HG03565 (cell line): ENCODE measurements at regions not wholly inside any gene's neighbourhood (a gene's known extent, or its start where the extent isn't known, plus 50 kb on each side); places are given as distances from the start of the nearest gene placed in this dataset.

ENCODE experiments used
- ATAC-seq: cut with Tn5 transposase; IDR thresholded peaks from one replicate; pipeline ENCODE4 v1.9.1; 2021; ENCODE audit warnings: mild to moderate bottlenecking, moderate library complexity; ENCODE audit not compliant: unreplicated experiment

DNA sequence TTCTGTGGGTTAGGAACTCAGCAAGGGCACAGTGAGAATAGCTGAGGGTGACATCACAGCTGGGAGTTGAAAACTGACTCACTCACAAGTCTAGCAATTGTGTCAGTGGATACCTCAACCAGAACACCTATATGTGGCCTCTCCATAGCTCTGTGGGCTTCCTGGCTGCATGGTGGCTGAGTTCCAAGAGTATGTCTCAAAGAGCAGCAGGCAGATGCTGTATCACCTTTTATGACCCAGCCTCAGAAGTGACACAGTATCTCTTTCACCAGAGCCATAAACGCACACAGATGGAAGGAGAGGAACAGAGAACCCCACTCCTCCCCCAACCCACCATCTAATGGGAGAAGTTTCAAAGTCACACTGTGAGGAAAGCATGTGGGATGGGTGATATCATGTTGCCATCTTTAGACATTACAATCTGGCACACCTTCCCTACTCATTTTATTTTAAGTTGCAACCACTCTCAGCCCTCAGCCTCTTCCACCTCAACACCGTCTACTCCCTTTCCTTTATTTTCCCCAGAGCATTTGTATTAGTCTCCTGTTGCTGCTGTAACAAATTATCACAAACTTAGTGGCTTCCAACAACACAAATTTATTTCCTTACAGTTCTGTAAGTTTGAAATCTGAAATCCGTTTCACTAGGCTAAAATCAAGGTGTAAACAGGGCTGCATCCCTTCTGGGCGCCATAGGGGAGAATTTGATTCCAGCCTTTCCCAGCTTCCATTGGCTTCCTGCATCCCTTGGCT, 134.6 kb upstream of the SPATS2L start:
- ATAC-seq = no peak

- ATAC-seq = no peak
Measured at GRCh38 chr2:200172521-200172920, 134.0 kb upstream of the SPATS2L start.

DNA sequence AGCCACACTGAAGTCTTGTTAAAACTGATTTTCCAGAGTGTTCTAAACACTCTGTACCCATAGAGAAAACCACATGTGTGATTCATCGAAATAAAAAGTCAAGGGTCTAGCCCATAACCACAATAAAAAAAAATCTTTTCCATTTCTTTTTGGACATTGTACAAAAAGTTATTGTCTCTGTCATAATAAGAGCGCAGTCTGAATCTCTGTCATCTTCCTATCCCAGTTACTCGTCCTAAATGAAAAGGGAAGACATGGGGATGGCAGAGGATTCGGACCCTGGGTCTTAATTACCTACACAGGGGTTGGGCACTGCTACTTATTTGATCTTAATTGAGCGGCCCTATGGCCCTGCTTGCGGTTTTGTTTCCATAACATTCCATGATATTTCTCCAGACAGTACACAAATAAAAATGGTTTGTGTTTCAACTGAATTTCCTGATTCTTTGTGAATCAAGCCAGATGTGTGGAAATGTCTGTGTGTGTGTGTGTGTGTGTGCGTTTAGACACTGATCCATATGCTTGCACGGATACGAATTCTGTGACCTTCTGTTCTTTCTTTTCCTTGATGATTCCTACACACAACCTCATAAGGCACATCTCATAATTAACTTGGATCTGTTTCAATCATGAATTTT, 133.4 kb upstream of the SPATS2L start:
- ATAC-seq = no peak

DNA sequence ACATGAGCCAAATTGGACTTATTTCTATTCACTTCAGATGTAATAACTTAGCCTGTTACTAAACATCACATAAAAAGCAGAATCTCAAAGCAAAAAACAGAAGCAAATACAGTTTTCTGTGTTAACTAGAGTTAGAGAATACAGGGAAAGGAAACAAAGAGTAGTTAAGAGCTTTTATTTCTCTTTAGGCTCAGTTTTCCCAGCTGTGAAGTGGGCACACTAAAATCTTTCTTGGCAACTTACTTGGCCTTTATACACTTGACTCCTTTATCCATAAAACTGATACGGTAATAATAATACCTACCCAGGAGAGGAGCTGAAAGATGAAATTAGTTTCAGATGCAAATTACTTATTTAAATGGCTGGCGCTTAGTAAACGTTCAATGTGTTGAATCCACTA, 132.8 kb upstream of the SPATS2L start:
- ATAC-seq = no peak

DNA sequence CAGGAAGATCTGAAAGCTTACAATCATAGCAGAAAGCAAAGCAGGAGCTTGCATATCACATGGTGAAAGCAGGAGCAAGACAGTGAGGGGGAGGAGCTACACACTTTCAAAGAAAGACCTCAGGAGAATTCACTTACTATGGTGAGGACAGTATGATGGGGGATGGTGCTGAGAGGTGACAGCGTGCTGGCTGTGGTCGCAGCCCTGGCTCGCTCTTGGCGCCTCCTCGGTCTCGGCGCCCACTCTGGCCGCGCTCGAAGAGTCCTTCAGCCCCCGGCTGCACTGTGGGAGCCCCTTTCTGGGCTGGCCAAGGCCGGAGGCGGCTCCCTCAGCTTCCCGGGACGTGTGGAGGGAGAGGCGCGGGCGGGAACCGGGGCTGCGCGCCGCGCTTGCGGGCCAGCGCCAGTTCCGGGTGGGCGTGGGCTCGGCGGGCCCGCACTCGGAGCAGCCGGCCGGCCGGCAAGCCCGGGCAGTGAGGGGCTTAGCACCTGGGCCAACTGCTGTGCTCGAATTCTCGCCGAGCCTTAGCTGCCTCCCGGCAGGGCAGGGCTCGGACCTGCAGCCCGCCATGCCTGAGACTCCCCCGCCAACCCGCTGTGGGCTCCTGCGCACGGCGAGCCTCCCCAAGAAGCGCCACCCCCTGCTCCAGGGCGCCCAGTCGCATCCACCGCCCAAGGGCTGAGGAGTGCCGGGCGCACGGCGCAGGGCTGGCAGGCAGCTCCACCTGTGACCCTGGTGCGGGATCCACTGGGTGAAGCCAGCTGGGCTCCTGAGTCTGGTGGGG, 131.9 kb upstream of the SPATS2L start:
- no peak for ATAC-seq

DNA sequence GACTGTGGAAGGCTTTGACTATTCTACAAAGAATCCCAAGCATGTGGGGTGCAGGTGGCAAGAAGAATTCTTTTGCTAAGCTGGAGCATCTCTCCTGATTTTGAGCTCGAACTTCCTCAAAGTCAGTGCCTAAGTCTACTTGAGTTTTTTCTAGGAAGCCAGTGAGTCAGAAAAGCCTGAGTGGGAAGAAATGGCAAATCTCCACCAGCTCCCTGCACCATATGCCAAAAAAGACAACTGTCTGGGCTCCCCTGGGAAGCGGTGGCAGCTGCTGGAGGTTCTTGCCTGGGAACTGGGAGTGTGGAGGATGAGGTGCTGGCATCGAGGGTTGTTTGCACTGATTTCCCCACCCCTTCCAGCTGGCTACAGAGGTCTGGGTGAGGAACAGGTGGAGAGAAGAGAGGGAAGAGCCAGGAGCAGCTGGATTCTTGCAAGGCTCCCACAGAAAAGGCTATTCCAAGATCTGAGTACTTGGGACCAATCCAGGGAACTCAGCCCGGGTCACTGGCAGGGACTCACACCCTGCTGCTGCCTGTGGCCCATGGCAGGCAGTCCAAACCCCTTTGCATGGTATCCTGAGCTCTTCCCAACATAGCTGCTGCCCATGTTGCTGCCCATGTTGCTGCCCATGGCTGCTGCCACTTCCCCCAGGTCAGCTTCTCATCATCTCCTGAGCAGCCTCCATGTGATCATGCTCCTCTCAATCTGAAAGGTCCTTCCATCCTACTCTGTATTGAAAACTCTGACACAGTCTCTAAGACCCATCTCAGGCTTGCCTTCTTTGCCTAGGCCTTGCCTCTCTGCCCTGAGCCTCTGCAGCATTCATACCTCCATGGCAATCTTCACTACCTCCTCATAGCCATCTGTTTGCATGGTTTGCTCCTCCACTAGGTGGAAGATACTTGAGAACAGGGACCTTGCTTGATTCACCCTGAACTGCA, 128.3 kb upstream of the SPATS2L start:
- no peak for ATAC-seq

- ATAC-seq = no peak
Measured at GRCh38 chr2:200179151-200179550, 127.3 kb upstream of the SPATS2L start.

GRCh38 chr2:200180943-200181342, 125.5 kb upstream of the SPATS2L start:
- ATAC-seq = no peak

- ATAC-seq = no peak
Measured at GRCh38 chr2:200181755-200182154, 124.7 kb upstream of the SPATS2L start.

- no peak for ATAC-seq
Measured at GRCh38 chr2:200184748-200185627, 121.5 kb upstream of the SPATS2L start.

- ATAC-seq = no peak
Measured at GRCh38 chr2:200185628-200186000, 120.9 kb upstream of the SPATS2L start.

- no peak for ATAC-seq
Measured at GRCh38 chr2:200186002-200186401, 120.5 kb upstream of the SPATS2L start.

- no peak for ATAC-seq
Measured at GRCh38 chr2:200188876-200189275, 117.6 kb upstream of the SPATS2L start.

DNA sequence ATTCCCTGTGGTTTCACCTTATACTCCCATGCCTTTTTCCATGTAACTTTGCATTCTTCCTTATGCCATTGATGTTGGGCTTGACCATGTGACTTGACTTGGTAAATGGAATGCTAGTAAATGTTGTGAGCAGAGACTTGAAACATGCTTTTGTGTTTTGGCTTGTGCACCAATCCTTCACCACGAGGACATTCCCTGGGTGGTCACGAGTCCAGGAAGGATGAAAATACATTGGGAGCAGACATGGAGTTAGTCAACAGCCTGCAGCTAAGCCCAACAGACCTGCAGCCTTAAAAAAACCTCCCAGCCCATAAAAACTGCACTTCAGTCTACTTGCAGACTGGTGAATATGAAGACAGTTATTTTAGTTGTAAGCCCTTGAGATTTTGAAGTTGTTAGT, 116.5 kb upstream of the SPATS2L start:
- no peak for ATAC-seq

DNA sequence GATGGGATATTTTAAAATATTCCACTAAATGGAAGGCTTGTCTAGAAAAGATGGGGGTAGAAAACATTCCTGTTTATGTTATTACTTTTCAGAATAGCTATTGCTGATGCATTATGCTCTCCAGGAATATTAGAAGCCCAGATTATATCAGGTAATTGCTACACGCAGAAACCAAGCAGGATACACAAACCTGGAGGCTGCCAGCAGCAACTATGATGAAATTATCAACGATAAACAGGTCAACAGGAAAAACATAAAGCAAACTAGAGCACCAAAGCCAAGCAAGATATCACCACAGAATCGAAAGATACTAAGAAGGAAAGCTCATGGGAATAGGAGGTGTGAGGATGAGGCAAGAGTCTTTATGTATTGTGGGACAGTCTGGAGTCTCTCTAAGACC, 113.2 kb upstream of the SPATS2L start:
- ATAC-seq = no peak

GRCh38 chr2:200193791-200194190, 112.7 kb upstream of the SPATS2L start:
- peak; percentile 61 for ATAC-seq

- no peak for ATAC-seq
Measured at GRCh38 chr2:200194746-200195145, 111.7 kb upstream of the SPATS2L start.

- ATAC-seq = no peak
Measured at GRCh38 chr2:200199005-200199404, 107.5 kb upstream of the SPATS2L start.

GRCh38 chr2:200199576-200200263, 106.8 kb upstream of the SPATS2L start:
- ATAC-seq = no peak
